Mesothelial cell of epicardium (in vitro differentiated cells): ENCODE measurements at regions not wholly inside any gene's neighbourhood (a gene's known extent, or its start where the extent isn't known, plus 50 kb on each side); places are given as distances from the start of the nearest gene placed in this dataset.

Experiments used
- DNase-seq, 2 experiments: peaks; one replicate each; pipeline ENCODE4 v3.0.0; 2021; ENCODE audit warnings: low spot score in 2 of 2; ENCODE audit not compliant: unreplicated experiment in 2 of 2
- H3K27ac Mint-ChIP-seq: 2 replicates; pipeline ENCODE4 v1.8.0; 2021; ENCODE audit warnings: mixed read lengths
- H3K27me3 Mint-ChIP-seq: 2 replicates; pipeline ENCODE4 v1.8.0; 2021; ENCODE audit warnings: low read depth, mixed read lengths
- H3K36me3 Mint-ChIP-seq: 2 replicates; pipeline ENCODE4 v1.8.0; 2021; ENCODE audit warnings: mixed read lengths
- H3K4me1 Mint-ChIP-seq: 2 replicates; pipeline ENCODE4 v1.8.0; 2021; ENCODE audit warnings: mixed read lengths
- H3K4me3 Mint-ChIP-seq: 2 replicates; pipeline ENCODE4 v1.8.0; 2021; ENCODE audit warnings: mild to moderate bottlenecking, moderate library complexity, mixed read lengths
- H3K9me3 Mint-ChIP-seq: 2 replicates; pipeline ENCODE4 v1.8.0; 2021; ENCODE audit warnings: mixed read lengths
- TF ChIP-seq, protein P1 (sequence below): fragments of 200-600 bp; sonication (generic); IDR thresholded peaks from one replicate; pipeline ENCODE4 v1.5.0; 2021; ENCODE audit warnings: antibody characterized with exemption; ENCODE audit not compliant: unreplicated experiment

DNA sequence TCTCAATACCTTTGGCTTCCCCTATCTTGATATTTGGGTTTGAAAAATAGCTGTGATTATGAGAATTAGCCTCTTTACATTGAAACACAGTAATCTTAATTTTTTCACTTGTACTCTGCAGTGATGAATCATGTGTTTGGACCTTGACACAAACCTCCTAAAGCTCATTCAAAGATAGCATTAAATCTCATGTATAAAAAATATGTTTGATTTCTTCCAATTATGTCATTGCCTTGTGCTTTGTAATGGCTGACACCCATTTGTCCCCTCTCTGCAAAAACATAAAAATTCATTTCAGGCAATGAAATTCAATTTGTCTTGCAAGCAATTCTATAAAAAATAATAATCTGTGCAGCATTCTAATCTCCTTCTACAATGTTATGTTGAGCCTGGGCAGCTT, 422.4 kb upstream of the BOD1L1 start:
- TF ChIP-seq, protein P1, sequence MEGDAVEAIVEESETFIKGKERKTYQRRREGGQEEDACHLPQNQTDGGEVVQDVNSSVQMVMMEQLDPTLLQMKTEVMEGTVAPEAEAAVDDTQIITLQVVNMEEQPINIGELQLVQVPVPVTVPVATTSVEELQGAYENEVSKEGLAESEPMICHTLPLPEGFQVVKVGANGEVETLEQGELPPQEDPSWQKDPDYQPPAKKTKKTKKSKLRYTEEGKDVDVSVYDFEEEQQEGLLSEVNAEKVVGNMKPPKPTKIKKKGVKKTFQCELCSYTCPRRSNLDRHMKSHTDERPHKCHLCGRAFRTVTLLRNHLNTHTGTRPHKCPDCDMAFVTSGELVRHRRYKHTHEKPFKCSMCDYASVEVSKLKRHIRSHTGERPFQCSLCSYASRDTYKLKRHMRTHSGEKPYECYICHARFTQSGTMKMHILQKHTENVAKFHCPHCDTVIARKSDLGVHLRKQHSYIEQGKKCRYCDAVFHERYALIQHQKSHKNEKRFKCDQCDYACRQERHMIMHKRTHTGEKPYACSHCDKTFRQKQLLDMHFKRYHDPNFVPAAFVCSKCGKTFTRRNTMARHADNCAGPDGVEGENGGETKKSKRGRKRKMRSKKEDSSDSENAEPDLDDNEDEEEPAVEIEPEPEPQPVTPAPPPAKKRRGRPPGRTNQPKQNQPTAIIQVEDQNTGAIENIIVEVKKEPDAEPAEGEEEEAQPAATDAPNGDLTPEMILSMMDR, result no peak
- Mint-ChIP-seq H3K4me1 (no peaks in the 10 kb centered on the region), H3K9me3 (no peaks in the 10 kb centered on the region), H3K4me3 (no peak overlapping the region), H3K27me3 (no peaks in the 10 kb centered on the region), H3K27ac (no peak overlapping the region), H3K36me3 (no peaks in the 10 kb centered on the region)
- DNase-seq, result no peak

DNA sequence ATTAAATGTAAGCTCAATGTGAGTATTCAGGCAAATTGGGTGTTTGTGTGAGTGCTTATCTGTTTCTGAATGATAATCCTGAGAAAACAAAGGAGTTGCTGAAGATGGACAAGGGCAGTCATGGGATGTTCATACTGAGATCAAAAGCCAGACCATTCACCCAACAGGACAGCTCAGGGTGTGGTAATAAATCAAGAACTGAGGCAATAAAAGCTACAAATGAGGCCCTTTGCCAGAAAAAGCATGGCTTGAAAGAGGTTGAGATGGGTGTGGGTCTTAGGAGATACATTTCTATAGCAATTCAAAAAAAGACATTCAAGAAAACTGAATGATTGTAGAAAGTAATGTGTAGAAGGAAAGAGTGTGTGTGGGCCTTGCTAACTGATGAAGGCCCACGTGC, 425.8 kb upstream of the BOD1L1 start:
- H3K27me3 Mint-ChIP-seq, result no peaks in the 10 kb centered on the region
- no peak for DNase-seq
- no peaks in the 10 kb centered on the region for H3K36me3 Mint-ChIP-seq
- peaks cover 5% of the 10 kb centered on the region for H3K9me3 Mint-ChIP-seq
- TF ChIP-seq, protein P1, result no peak
- no peak overlapping the region for H3K4me3 Mint-ChIP-seq
- no peak overlapping the region for H3K27ac Mint-ChIP-seq
- no peaks in the 10 kb centered on the region for H3K4me1 Mint-ChIP-seq

DNA sequence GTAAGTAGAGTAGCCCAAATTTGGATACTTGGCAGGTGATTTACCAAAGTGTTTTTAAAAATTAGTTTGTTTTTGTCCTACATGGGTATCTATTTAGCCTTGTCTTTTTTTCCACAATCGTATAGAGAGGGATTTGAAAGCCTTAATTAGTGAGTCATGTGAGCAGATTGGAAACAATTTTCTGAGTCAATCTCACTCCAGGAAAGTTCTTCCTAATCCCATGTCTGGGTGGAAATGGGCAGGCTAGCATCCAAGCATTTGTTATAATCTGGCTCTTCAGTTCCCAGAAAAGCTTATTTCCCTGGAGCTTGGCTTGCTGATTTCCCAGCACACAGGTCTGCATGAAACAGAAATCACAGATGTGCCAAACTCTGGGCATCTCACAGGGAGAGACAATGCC, 426.9 kb upstream of the BOD1L1 start:
- TF ChIP-seq, protein P1, result no peak
- no peak overlapping the region for H3K27ac Mint-ChIP-seq
- no peaks in the 10 kb centered on the region for H3K36me3 Mint-ChIP-seq
- no peaks in the 10 kb centered on the region for H3K27me3 Mint-ChIP-seq
- H3K9me3 Mint-ChIP-seq, result peaks cover 5% of the 10 kb centered on the region
- H3K4me3 Mint-ChIP-seq, result no peak overlapping the region
- no peak for DNase-seq
- H3K4me1 Mint-ChIP-seq, result no peaks in the 10 kb centered on the region

GRCh38 chr4:14059006-14059405, 431.5 kb upstream of the BOD1L1 start:
- no peaks in the 10 kb centered on the region for H3K27me3 Mint-ChIP-seq
- TF ChIP-seq, protein P1, result no peak
- H3K4me3 Mint-ChIP-seq, result no peak overlapping the region
- H3K27ac Mint-ChIP-seq, result no peak overlapping the region
- H3K4me1 Mint-ChIP-seq, result no peaks in the 10 kb centered on the region
- H3K36me3 Mint-ChIP-seq, result no peaks in the 10 kb centered on the region
- peaks cover 5% of the 10 kb centered on the region for H3K9me3 Mint-ChIP-seq
- DNase-seq, result no peak

GRCh38 chr4:14064984-14065383, 437.5 kb upstream of the BOD1L1 start:
- TF ChIP-seq, protein P1, result no peak
- DNase-seq, result no peak
- H3K9me3 Mint-ChIP-seq, result no peaks in the 10 kb centered on the region
- peaks cover 23% of the 10 kb centered on the region for H3K4me1 Mint-ChIP-seq
- H3K4me3 Mint-ChIP-seq, result no peak overlapping the region
- H3K27ac Mint-ChIP-seq, result no peak overlapping the region
- no peaks in the 10 kb centered on the region for H3K27me3 Mint-ChIP-seq
- H3K36me3 Mint-ChIP-seq, result no peaks in the 10 kb centered on the region

DNA sequence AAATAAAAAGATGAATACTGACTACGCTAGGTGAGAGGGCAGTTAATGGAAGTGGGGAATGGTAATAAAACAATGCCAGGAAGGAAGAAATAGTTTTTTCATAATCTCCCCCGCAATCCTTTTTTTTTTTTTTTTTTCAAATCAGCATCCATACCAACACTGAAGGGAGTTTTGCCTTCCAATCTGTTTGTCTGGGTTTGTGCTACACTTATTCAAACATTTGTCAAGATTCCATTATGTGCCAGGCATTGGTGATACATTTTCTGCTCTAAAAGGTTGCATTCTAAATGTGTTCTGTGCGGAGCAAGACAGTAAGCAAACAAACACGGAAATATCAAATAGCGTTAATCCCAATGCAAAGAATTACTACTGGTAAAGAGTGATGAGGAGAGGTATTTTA, 437.9 kb upstream of the BOD1L1 start:
- TF ChIP-seq, protein P1, result no peak
- H3K4me3 Mint-ChIP-seq, result no peak overlapping the region
- no peak overlapping the region for H3K27ac Mint-ChIP-seq
- H3K27me3 Mint-ChIP-seq, result no peaks in the 10 kb centered on the region
- no peaks in the 10 kb centered on the region for H3K9me3 Mint-ChIP-seq
- peaks cover 24% of the 10 kb centered on the region for H3K4me1 Mint-ChIP-seq
- DNase-seq, result no peak
- H3K36me3 Mint-ChIP-seq, result no peaks in the 10 kb centered on the region
